ENCODE measurements at regions not wholly inside any gene's neighbourhood (a gene's known extent, or its start where the extent isn't known, plus 50 kb on each side); places are given as distances from the start of the nearest gene placed in this dataset.

DNA sequence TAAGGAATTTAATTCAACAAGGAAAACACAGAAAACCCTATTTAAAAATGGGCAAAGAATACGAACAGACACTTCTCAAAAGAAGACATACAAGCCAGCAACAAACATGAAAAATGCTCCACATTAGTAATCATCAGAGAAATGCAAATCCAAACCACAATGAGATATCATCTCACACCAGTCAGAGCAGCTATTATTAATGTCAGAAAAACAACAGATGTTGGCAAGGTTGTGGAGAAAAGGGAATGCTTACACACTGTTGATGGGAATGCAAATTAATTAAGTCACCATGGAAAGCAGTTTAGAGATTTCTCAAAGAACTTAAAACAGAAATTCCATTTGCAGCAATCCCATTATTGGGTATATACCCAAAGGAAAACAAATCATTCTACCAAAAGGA is 55.2 kb downstream of the GCC1 start:
- no peak for TF ChIP-seq CTCF (IDR thresholded peaks at IDR 0.05)
- no peak for TF ChIP-seq POLR2A (IDR thresholded peaks at IDR 0.05)
- no peak for ATAC-seq
- WGBS, 2 donors, result 83 to 94% methylated on average over 1 of the region's 1 CpG
- H3K36me3 ChIP-seq (replicated peaks in 1 of 2; ENCODE audit: insufficient read depth in 1 of 2, low read depth in 2 of 2), result no peaks in the 10 kb centered on the region
- H3K4me1 ChIP-seq, result no peaks in the 10 kb centered on the region
- no peak overlapping the region for H3K27ac ChIP-seq
- intact Hi-C loops (cut with DNase I), result no loop called here
- no peak overlapping the region for H3K4me3 ChIP-seq
- no peaks in the 10 kb centered on the region for H3K9me3 ChIP-seq
- DNase-seq, result no peak
- no peaks in the 10 kb centered on the region for H3K27me3 ChIP-seq

DNA sequence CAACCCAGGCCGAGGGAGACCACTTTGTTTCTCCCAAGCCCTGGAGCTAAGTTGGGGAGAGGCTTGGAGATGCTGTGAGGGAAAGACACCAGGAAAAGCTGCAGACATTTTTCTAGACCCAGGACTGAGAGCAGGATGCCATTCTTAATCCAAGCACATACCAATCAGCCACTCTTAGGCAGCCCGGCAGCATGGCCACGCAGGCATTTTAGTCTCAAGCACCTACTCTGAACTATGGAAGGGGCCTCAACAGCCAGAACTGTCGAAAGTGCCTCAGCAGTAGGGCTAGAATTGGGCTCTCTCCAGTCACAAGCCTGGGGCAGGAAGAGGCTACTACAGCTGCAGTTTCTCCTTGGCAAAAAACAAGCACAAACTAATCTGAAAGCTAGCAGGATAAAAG is 57.8 kb downstream of the GCC1 start:
- no peaks in the 10 kb centered on the region for H3K9me3 ChIP-seq
- ATAC-seq (no peak), DNase-seq (no peak)
- TF ChIP-seq CTCF (IDR thresholded peaks at IDR 0.05) (no peak), POLR2A (IDR thresholded peaks at IDR 0.05) (no peak)
- H3K27me3 ChIP-seq, result no peaks in the 10 kb centered on the region
- no peaks in the 10 kb centered on the region for H3K4me1 ChIP-seq
- 71 to 79% methylated on average over 4 of the region's 4 CpGs for WGBS, 2 donors
- no peak overlapping the region for H3K27ac ChIP-seq
- no peak overlapping the region for H3K4me3 ChIP-seq
- intact Hi-C loops (cut with DNase I), result no loop called here
- H3K36me3 ChIP-seq (replicated peaks in 1 of 2; ENCODE audit: insufficient read depth in 1 of 2, low read depth in 2 of 2), result no peaks in the 10 kb centered on the region

GRCh38 chr7:127525866-127526480 is 59.4 kb downstream of the GCC1 start:
- H3K27ac ChIP-seq, result no peak overlapping the region
- H3K27me3 ChIP-seq, result no peaks in the 10 kb centered on the region
- DNase-seq (no peak), ATAC-seq (no peak)
- intact Hi-C loops (cut with DNase I), result no loop called here
- H3K36me3 ChIP-seq (replicated peaks in 1 of 2; ENCODE audit: insufficient read depth in 1 of 2, low read depth in 2 of 2), result no peaks in the 10 kb centered on the region
- TF ChIP-seq POLR2A (IDR thresholded peaks at IDR 0.05) (no peak), CTCF (IDR thresholded peaks at IDR 0.05) (no peak)
- no peak overlapping the region for H3K4me3 ChIP-seq
- 71 to 85% methylated on average over 5 of the region's 5 CpGs for WGBS, 2 donors
- no peaks in the 10 kb centered on the region for H3K9me3 ChIP-seq
- no peaks in the 10 kb centered on the region for H3K4me1 ChIP-seq

GRCh38 chr7:127516320-127516719 is 69.1 kb downstream of the GCC1 start:
- intact Hi-C loops (cut with DNase I), result no loop called here
- 94 to 100% methylated on average over 2 of the region's 2 CpGs for WGBS, 2 donors
- no peaks in the 10 kb centered on the region for H3K27me3 ChIP-seq
- no peaks in the 10 kb centered on the region for H3K9me3 ChIP-seq
- H3K4me1 ChIP-seq, result no peaks in the 10 kb centered on the region
- TF ChIP-seq CTCF (IDR thresholded peaks at IDR 0.05), result no peak
- TF ChIP-seq POLR2A (IDR thresholded peaks at IDR 0.05), result no peak
- DNase-seq (no peak), ATAC-seq (no peak)
- H3K27ac ChIP-seq, result no peak overlapping the region
- no peaks in the 10 kb centered on the region for H3K36me3 ChIP-seq (replicated peaks in 1 of 2; ENCODE audit: insufficient read depth in 1 of 2, low read depth in 2 of 2)
- no peak overlapping the region for H3K4me3 ChIP-seq

DNA sequence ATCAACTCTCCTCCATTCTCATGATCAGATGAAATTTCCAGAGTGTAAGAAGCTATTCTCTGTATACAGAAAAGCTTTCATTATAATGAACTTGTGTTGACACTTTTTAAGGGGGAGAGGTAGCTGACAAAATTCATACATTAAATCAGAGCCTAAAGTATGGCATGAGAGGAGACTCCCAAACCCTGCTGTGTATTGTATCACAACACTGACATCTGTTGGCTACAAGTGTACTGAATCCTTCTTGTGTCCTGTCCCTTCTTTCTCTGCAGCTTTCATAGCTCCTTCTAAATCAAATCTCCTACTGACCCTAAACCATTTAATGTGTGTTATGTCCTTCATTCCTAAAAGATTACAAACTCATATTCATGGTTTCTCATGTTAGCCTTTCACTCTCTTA is 70.9 kb downstream of the GCC1 start:
- ATAC-seq, result peak; percentile 68
- no peaks in the 10 kb centered on the region for H3K27me3 ChIP-seq
- H3K4me1 ChIP-seq, result no peaks in the 10 kb centered on the region
- TF ChIP-seq CTCF (IDR thresholded peaks at IDR 0.05), result peak in 5 of 7 experiments; percentile 20 to 62 (median 48)
- TF ChIP-seq POLR2A (IDR thresholded peaks at IDR 0.05), result no peak
- H3K27ac ChIP-seq, result no peak overlapping the region
- H3K36me3 ChIP-seq (replicated peaks in 1 of 2; ENCODE audit: insufficient read depth in 1 of 2, low read depth in 2 of 2), result no peaks in the 10 kb centered on the region
- H3K4me3 ChIP-seq, result no peak overlapping the region
- no peaks in the 10 kb centered on the region for H3K9me3 ChIP-seq
- intact Hi-C loops (cut with DNase I), result no loop called here
- DNase-seq, result peak in 1 of 4 donors; percentile 24

Measured in body of pancreas (tissue), 4 donors.